22Rv1 (cell line): ENCODE measurements at regions not wholly inside any gene's neighbourhood (a gene's known extent, or its start where the extent isn't known, plus 50 kb on each side); places are given as distances from the start of the nearest gene placed in this dataset.

Source experiments
- ZFX ChIP-seq: fragments of 450-650 bp; IDR thresholded peaks from 2 replicates; pipeline ENCODE4 v1.6.1; 2017; ENCODE audit warnings: antibody characterized with exemption, borderline replicate concordance
- TF ChIP-seq, protein P1 (sequence below): fragments of 450-650 bp; IDR thresholded peaks from 2 replicates; pipeline ENCODE4 v1.5.1; 2017; ENCODE audit warnings: mild to moderate bottlenecking

DNA sequence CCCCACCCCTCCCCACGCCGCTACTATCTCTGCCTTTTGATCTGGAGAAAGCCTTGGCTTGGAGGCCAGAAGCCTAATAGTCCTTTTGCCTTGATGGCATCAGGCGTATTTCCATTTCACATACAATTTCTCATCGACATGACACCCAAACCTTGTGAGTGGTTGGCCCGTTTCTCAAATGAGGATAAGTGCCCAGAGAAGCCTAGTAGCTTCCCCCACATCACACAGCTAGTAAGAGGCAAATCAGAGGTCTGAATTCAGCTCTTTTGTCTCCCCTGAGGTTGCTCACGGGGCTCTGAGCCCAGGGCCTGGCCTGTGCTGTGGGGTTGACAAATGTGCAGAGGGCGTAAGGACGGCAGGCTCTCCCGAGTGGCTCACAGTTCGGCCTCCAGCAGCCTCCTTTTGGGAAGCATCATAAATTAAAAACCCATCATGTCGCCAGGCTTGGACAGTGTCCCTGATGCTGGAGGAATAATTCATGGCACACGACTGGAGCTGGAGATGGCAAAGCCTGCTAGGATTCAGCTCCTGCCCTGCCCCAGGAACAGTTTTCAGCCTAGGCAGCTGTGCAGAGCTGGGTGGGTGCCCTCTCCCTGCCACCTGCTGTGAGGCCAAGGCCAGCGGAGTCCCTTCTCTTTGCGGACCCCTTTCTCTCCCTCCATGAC, 263.8 kb downstream of the NSG2 start:
- TF ChIP-seq, protein P1, sequence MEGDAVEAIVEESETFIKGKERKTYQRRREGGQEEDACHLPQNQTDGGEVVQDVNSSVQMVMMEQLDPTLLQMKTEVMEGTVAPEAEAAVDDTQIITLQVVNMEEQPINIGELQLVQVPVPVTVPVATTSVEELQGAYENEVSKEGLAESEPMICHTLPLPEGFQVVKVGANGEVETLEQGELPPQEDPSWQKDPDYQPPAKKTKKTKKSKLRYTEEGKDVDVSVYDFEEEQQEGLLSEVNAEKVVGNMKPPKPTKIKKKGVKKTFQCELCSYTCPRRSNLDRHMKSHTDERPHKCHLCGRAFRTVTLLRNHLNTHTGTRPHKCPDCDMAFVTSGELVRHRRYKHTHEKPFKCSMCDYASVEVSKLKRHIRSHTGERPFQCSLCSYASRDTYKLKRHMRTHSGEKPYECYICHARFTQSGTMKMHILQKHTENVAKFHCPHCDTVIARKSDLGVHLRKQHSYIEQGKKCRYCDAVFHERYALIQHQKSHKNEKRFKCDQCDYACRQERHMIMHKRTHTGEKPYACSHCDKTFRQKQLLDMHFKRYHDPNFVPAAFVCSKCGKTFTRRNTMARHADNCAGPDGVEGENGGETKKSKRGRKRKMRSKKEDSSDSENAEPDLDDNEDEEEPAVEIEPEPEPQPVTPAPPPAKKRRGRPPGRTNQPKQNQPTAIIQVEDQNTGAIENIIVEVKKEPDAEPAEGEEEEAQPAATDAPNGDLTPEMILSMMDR = no peak
- no peak for TF ChIP-seq ZFX
